A673 (cell line): ENCODE measurements at regions not wholly inside any gene's neighbourhood (a gene's known extent, or its start where the extent isn't known, plus 50 kb on each side); places are given as distances from the start of the nearest gene placed in this dataset.

Source experiments
- EZH2 ChIP-seq: fragments of 200-600 bp; sonication (generic); IDR thresholded peaks from 2 replicates; pipeline ENCODE4 v1.6.1; 2017; ENCODE audit warnings: borderline replicate concordance, low read depth, mild to moderate bottlenecking, mixed read lengths, antibody characterized with exemption, low read length; ENCODE audit not compliant: poor library complexity, severe bottlenecking
- TF ChIP-seq, protein P1 (sequence below): fragments of 300-800, 200-600 bp; sonication (generic); conservative IDR thresholded peaks from 2 replicates; pipeline ENCODE4 v1.5.1; 2017; ENCODE audit warnings: low read depth, mild to moderate bottlenecking, antibody characterized with exemption, low read length, moderate library complexity, mixed read lengths

DNA sequence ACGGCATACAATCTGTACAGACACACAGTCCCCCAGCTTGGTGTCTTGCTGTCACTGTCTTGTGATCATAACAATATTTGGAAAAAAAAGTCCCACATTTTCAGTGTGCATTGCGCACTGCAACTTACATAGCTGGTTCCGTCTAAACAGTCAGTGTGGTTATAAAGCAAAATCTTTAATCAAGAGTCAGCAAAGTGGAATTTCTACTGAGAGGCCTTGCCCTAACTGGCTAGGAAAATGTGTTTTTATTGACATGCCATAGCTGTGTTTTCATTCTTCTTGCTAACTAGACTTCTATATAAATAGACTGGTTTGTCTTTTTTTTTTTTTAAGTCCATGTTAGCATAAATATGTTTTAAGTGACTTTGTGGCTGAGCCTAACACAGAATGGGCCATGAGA lies 174.8 kb downstream of the POLR2M start:
- TF ChIP-seq, protein P1, sequence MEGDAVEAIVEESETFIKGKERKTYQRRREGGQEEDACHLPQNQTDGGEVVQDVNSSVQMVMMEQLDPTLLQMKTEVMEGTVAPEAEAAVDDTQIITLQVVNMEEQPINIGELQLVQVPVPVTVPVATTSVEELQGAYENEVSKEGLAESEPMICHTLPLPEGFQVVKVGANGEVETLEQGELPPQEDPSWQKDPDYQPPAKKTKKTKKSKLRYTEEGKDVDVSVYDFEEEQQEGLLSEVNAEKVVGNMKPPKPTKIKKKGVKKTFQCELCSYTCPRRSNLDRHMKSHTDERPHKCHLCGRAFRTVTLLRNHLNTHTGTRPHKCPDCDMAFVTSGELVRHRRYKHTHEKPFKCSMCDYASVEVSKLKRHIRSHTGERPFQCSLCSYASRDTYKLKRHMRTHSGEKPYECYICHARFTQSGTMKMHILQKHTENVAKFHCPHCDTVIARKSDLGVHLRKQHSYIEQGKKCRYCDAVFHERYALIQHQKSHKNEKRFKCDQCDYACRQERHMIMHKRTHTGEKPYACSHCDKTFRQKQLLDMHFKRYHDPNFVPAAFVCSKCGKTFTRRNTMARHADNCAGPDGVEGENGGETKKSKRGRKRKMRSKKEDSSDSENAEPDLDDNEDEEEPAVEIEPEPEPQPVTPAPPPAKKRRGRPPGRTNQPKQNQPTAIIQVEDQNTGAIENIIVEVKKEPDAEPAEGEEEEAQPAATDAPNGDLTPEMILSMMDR = no peak
- TF ChIP-seq EZH2 = no peak
